Mucosa of gallbladder (tissue), 1 donor: ENCODE measurements at regions not wholly inside any gene's neighbourhood (a gene's known extent, or its start where the extent isn't known, plus 50 kb on each side); places are given as distances from the start of the nearest gene placed in this dataset.
A peak's percentile ranks its signal among the peaks of the same experiment; 100 is the strongest.
"Not testable (repeated sequence)": the region's sequence is repeated elsewhere in the genome, so short reads cannot be mapped to it uniquely, and the experiment has no call there.

Source experiments
- DNase-seq: peaks from one replicate; pipeline ENCODE4 v3.0.0-alpha.2; 2020; ENCODE audit warnings: low spot score
- donor health status: DM: no; HTN: no; CAD: no.

DNA sequence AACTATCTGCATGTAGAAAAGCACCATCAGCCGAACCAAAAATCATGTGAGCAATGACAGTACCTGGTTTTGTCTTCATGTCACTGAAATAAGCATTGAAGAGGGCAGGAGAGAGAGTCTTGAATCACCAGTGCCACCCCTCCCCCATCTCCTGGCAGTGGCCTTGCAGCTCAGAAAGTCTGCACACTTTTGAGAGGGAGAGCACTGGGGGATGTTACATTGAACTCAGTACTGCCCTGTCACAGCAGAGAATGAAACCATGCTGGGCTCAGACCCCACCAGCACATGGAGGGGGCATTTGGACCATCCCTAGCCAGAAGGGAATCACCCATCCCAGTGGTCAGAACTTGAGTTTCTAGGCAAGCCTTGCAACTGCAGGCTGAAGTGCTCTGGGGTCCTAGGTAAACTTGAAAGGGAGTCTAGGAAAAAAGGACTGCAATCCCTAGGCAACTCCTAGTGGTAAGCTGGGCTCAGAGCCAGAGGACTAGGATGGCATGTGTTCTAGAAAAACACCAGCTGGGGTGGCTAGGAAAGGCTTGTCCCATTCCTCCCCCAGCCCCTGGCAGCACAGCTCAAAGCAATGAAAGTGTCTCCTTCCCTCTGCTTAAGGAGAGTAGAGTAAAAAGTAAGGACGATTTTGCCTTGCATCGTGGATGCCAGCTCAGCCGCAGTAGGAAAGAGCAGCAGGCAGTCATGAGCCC lies 259.9 kb upstream of the MYT1L start:
- DNase-seq: no peak

DNA sequence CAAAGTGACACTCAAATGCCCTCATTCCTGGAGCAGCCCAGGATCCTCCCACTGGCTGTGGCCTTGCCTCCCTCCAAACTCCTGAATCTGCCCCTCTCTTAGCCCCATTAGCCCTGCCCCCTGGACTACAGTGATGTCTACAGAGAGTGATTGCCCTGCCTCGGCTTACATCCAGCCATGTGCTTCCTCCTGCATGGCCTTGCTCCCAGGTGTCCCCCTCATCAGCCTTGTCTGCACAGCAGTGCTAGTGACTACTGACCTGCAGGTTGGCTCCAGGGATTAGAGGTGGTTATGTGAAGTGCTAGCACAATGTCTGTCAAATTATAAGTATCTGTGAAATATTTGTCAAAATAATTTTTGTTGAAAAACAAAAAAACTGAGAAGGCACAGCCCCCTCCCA lies 259.1 kb upstream of the MYT1L start:
- no peak for DNase-seq

DNA sequence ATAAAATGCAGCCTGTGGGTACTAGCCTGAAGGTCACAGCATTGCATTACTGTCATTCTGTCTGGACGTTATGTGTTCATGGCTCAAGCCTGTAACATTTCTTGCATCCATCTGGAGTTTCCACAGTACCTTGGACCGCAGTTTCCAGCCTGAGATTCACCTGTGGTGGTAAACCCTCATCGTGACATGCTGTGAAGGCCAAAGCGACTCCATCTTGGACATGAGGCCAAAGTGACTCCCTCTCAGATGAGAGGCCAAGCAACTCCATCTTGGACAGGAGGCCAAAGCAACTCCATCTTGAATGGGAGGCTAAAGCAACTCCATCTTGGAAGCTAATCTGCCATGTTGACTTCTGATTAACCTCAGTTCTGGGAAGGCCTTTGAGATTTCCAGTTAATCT lies 257.7 kb upstream of the MYT1L start:
- DNase-seq: no peak

DNA sequence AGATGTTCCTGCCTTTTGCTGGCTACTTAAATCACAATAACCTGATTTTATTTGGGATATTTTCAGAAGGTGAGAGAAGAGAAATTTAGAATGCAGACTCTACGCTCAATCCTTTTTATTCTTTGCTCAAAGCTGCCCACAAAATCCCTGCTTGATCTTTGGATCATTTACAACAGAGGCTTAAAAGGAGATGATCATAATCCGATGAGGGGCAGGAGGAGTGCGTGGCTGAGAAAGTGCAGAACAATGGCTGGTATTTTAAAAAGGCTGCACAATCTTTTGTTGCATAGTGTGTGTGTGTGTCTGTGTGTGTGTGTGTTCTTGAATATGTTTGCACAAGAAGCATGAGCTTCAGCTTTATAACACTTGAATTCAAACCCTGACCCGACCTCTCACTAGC lies 256.3 kb upstream of the MYT1L start:
- no peak for DNase-seq

DNA sequence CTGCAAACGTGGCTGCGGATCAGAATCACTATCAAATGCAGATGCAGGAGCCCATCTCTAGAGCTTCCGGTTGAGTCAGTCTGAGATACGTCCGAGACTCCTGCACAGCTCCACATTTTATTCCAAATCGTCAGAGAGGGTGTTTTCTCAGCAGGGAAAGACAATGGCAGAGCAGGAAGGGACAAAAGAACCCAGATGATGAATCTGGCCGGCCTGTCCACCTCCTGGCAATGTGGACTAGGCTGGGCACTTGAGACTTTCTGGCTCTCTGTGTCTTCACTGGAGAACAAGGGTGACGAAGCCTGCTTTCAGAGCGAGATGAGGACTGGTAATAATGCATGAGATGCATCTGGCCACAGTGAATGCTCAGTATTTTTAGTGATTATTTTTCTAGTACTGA lies 255.9 kb upstream of the MYT1L start:
- DNase-seq: no peak

DNA sequence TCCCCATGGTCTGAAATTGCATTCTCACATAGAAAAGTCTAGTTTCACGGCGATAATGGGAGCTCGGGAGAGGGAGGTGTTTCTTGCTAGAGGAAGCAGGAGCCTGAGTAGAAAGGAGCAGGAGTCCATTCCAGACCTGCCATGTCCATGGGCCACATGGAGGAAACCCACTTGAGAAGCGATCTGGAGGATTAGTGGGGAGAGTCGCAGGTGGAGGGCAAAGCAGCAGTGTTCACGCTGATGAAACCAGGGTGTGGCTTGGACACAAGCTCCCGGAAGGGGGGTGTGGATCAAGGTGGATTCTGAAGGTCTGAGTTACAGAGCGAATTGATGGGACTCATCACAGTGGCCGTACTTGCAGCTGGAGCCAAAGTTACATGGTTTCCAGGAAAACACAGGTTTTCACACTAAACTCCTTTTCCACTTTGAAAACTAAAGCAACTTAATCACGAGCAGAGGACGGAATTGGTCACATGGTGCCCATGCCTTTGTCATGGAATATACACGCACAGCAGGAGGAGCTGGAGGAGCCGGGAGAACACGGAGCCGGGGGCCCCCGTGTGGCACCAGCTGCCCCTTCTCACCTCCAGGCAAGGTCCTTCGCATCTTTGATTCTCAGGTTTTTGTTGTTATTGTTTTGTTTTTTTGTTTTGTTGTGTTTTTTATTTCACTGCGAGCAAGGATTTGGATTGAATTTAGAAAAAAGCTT lies 255.1 kb upstream of the MYT1L start:
- DNase-seq: peak; percentile 3

DNA sequence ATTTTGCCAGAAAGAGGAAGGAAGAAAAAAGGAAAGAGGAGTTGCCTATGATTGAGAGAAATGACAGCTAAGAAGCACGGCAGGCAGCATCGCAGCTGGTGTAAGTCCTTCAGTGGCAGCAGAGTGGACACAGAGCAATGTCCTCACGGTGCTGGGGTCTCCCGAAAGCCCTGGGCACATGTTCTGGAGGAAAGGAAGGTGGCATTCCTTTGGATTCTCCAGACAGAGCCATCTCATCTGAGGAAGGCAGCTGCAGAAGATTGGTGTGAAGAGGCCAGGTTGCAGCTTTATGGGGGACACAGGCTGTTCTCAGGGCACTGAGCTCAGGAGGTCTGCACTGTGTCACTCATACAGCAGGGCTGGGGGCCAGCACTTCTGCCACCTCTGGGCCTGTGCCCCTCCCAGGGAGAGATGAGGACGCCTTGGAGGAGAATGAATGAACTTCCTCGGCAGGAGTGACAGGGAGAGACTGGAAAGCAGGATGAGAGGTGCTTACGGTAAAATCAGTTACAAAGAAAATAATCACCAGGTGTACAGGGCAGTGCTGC lies 252.0 kb upstream of the MYT1L start:
- DNase-seq: no peak

DNA sequence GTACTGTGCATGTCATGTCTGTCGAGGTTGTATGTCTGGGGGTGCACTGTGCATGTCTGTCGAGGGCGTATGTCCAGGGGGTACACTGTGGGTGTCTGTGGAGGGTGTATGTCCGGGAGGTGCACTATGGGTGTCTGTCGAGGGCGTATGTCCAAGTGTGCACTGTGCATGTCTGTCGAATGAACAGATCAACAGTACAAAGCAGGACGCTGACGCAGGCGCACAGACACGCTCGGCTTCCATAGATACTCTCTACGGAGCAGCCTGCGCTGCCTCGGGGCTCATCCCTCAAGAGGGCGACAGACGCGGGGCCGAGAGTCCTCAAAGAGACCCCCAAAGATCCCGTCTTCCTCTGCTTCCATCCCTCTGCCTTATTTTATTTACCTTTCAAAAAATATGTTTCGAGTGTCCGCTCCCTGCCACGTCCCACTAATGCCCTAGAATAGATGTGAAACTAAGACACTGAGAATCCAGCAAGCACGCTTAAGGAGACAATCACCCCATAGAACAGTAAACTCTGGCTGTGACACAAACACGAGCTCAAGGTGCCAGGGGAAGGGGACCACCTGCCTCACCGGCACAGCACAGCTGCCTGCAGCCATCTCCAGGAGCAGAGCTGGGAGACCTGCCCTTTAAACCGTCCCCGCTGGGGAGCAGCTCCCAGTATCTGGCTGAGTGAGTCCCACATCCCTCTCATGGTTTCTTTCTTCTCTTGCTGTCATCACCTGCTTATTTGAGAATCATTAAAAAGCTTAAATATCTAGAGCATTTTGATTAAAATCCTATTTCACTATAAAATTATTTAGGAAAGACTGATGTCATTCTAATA lies 250.5 kb upstream of the MYT1L start:
- no peak for DNase-seq

DNA sequence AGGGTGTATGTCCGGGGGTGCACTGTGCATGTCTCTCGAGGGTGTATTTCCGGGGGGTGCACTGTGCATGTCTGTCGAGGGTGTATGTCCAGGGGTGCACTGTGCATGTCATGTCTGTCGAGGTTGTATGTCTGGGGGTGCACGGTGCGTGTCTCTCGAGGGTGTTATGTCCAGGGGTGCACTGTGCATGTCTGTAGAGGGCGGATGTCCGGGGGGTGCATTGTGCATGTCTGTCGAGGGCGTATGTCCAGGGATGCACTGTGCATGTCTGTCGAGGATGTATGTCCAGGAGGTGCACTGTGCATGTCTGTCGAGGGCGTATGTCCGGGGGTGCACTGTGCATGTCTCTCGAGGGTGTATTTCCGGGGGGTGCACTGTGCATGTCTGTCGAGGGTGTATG lies 249.8 kb upstream of the MYT1L start:
- not testable (repeated sequence) for DNase-seq

DNA sequence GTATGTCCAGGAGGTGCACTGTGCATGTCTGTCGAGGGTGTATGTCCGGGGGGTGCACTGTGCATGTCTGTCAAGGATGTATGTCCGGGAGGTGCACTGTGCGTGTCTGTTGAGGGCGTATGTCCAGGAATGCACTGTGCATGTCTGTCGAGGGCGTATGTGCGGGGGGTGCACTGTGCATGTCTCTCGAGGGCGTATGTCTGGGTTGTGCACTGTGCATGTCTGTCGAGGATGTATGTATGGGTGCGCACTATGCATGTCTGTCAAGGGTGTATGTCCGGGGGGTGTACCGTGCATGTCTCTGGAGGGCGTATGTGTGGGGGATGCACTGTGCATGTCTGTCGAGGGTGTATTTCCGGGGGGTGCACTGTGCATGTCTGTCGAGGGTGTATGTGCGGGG lies 249.3 kb upstream of the MYT1L start:
- peak; percentile 8 for DNase-seq

DNA sequence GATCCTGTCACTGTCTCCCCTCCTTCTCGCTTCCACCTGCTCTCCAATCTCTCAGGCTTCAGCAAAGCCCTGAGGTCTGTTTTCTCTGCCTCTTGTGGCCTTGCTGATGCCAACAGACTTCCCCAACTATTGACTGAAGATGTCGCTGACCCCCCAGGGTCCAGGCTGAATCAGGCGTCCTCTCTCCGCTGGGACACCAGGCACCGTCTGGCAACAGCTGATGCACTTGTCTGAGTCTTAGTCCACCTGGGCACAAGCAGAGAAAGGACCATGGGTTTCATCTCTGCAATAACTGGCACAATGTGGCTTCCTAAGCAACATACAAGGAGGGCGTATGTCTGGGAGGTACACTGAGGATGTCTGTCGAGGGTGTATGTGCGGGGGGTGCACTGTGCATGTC lies 248.7 kb upstream of the MYT1L start:
- no peak for DNase-seq

DNA sequence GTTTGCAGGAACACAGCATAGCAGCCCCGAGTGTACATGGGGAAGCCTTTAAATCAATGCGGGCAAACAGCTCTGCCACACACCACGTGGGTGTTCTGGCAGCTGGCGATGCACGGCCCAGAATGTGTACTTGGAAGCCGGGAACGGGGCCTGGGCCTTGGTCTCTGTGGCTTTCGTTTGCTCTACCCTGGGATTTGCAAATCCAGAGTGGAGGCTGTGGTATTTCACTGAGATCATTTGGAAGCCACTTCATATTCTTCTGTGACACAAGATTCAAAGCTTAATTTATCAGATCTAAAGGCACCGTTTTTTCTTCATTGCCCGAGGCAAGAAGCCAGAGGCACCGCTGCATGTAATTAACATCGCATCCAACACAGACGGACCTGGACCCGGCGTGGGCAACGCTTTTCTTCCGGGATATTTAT lies 246.3 kb upstream of the MYT1L start:
- peak; percentile 64 for DNase-seq

DNA sequence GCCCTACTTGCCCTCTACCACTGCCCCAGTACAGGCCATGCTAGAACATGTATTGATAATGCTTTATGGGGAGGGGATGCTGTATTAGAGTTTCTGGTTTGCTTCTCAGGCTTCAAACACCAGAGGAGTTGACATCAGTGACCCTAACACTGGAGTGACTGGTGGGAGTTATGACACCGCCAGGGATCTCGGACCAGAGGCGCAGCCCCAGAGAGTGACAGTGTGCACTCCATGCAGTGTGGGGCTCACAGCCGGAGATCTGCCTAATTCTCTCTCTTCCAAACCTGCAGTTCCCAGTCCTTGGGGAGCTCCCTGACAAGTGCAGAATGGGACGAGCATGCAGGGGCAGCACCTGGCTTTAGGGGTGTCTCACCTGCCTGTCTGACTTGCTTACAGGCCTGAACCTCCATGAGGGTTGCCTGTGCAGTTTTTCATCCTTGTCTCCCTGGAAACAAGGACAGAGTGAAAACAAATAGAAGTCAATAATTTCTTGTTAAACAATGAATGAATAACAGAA lies 244.9 kb upstream of the MYT1L start:
- no peak for DNase-seq

DNA sequence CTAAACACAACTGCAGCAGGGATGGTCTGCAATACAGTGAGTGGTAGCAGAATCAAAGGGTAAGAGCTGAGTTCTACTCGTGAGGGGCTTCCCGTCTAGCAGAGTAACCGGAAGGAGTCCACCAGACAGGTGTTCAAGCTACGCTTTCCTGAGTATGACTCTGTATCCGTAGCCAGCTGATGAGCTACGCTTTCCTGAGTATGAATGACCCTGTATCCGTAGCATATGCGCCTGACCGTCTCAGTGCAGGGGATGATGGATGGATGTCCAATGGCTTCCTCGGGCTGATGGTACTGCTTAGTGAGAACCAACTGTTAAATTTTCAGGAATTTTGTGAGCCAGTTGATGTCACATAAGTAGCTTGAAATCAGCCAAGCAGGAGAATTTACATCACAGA lies 244.1 kb upstream of the MYT1L start:
- peak; percentile 6 for DNase-seq

DNA sequence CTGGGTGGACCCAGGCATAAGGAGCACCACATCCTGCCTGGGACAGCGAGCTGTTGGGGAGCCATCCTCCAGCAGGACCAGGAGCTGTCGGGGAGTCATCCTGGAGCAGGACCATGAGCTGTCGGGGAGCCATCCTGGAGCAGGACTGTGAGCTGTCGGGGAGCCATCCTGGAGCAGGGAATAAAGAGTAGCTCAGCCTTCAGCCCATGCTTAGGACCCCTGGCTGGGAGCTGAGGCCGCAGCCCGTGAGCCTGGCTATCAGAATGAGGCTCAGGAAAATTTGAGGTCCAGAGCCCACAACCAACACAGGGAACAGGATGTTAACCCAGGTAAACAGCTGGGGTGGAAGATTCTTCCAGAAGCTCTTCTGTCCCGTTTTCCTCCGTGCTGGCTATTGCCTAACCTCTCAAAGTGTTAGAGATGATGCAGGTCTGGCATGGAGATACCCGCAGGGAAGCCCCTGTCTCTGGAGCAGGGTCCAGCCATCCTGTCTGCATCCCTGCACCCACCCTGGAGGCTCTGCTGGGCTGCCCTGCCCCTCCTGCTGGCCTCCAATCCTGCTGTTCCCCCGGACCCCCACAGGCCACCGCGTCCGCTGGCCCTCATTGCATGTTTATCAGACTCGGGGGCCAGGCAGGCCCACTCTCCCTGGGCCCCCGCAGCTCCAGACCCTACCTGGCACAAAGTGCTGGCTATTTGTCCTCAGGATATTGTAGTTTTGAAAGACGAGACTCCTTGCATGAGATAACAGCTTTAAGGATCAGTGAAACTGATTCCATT lies 243.5 kb upstream of the MYT1L start:
- no peak for DNase-seq

DNA sequence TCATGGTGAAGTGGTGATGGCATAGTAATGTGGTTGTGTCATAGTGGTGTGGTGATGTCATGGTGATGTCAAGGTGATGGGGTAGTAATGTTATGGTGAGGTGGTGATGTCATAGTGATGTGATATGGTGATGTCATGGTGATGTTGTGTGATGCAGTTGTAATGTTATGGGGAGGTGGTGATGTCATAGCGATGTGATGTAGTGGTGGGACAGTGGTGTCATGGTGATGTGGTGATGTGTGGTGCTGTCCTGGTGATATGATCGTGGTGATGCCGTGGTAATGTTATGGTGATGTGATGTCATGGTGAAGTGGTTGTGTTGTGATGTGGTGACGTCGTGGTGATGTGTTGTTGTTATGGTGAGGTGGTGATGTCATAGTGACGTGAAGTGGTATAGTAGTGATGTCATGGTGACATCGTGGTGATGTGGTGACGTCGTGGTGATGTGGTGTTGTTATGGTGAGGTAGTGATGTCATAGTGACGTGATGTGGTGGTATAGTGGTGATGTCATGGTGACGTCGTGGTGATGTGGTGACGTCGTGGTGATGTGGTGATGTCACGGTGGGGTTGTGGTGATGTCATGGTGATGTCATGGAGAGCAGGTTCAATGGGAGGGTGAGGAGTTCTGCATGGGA lies 242.7 kb upstream of the MYT1L start:
- DNase-seq: no peak

DNA sequence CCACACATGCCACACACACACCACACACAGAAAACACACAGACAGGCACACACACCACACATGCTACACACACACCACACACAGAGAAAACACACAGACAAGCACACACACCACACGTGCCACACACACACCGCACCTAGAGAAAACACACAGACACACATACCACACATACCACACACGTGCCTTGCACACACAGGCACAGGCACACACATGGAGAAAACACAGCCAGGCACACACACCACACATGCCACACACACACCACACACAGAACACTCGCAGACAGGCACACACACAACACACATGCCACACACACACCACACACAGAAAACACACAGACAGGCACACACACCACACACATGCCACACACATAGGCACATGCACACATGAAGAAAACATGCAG lies 242.1 kb upstream of the MYT1L start:
- DNase-seq: no peak

DNA sequence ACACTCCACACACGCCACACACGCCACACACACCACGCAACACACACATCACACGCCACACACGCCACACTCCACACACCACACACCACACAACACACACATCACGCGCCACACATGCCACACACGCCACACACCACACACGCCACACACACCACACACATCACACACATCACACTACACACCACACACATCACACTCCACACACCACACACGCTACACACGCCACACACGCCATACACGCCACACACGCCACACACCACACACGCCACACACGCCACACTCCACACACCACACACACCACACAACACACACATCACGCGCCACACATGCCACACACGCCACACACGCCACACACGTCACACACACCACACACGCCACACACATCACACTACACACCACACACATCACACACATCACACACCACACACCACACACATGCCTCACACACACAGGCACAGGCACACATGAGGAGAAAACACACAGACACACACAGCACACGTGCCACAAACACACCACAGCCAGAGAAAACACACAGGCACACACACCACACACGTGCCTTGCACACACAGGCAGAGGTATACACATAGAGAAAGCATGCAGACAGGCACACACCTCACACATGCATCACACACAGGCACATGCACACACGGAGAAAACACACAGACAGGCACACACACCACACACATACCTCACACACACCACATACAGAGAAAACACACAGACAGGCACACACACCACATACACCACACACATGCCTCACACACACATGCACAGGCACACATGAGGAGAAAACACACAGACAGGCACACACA lies 241.5 kb upstream of the MYT1L start:
- no peak for DNase-seq

DNA sequence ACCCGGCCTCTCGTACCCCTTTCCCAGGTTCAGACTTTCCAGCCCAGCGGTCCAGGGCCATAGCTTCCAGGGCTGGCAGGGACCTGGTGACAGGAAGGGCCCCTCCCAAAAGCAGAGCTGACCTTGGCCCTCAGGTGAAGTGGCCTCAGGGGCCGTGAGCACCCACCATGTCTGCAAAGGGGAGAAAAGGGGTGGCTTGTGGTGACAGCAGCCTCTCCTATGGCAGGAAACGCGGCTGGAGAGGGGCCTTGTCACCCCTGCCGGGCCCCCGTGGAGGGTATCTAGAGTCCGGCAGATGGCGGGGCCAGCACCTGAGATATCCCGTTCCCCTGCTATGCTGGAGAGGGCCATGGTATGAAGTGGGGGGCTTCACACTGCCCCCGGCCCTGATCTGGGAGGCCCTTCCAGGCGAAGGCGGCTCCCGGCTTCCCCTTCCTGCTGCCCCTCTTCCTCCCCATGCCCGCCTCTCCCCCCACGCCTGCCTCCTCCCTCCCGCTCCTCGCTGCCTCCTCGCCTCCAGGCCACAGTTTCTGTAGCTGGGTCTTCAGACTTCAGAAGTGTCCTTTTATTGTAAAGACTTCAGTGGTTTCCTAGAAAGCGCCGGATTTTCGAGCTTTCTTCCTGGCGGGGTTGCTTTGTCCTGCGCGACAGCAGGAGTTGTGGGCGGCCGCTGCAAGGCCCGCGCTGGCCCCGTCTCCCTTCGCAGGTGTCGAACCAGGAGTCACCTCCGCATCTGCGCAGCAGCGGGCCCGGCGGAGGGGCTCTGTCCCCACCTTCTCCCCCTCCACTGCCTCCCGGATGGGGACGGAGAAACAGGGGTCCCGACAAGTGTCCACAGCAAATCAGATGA lies 240.5 kb upstream of the MYT1L start:
- DNase-seq: no peak
